Loucy (cell line): ENCODE measurements at regions not wholly inside any gene's neighbourhood (a gene's known extent, or its start where the extent isn't known, plus 50 kb on each side); places are given as distances from the start of the nearest gene placed in this dataset.

Experiments
- EZH2phosphoT487 ChIP-seq: fragments of 200-600 bp; IDR thresholded peaks from 2 replicates; pipeline ENCODE4 v1.6.1; 2018; ENCODE audit warnings: antibody characterized with exemption, mild to moderate bottlenecking, moderate library complexity, borderline replicate concordance
- TF ChIP-seq, protein P1 (sequence below): fragments of 200-600 bp; sonication (generic); conservative IDR thresholded peaks from 2 replicates; pipeline ENCODE4 v1.5.1; 2014; ENCODE audit warnings: mild to moderate bottlenecking, antibody characterized with exemption, low read length

DNA sequence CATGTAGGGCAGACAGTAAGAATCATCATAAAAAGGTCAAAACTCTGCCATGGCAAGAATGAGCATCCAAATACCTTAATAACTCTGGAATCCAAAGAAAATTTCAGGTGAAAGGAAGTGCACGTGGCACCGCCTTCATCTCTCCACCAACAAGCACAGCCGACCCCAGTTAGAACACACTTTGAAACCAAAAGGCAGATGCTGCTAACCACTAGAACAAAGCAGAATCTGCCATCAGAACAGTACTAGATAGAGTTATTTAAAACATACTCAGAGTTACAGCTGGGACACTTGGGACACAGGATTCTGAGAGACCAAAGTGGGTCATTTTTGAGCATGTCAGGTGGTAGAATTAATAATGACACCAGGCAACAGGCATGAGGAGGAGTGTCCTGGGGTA is 106.7 kb upstream of the SOD1 start:
- TF ChIP-seq, protein P1, sequence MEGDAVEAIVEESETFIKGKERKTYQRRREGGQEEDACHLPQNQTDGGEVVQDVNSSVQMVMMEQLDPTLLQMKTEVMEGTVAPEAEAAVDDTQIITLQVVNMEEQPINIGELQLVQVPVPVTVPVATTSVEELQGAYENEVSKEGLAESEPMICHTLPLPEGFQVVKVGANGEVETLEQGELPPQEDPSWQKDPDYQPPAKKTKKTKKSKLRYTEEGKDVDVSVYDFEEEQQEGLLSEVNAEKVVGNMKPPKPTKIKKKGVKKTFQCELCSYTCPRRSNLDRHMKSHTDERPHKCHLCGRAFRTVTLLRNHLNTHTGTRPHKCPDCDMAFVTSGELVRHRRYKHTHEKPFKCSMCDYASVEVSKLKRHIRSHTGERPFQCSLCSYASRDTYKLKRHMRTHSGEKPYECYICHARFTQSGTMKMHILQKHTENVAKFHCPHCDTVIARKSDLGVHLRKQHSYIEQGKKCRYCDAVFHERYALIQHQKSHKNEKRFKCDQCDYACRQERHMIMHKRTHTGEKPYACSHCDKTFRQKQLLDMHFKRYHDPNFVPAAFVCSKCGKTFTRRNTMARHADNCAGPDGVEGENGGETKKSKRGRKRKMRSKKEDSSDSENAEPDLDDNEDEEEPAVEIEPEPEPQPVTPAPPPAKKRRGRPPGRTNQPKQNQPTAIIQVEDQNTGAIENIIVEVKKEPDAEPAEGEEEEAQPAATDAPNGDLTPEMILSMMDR, result no peak
- TF ChIP-seq EZH2phosphoT487, result no peak
